GM12878 (cell line): ENCODE measurements at regions not wholly inside any gene's neighbourhood (a gene's known extent, or its start where the extent isn't known, plus 50 kb on each side); places are given as distances from the start of the nearest gene placed in this dataset.

Source experiments
- ATAC-seq: fragments of 200-7000 bp; cut with Tn5 transposase; 3 replicates; pipeline ENCODE4 v1.9.1; 2020; ENCODE audit warnings: mild to moderate bottlenecking, moderate library complexity
- BruUV-seq: library from RNA; stranded (reverse); fragments of 400-500 nt; replicated peaks from 2 replicates; lab custom pipeline; 2021; lab: Mats Ljungman, UMichigan
- CTCF ChIA-PET: fragments of 300-600 bp; sonication (Branson Sonifier 250); formaldehyde crosslinking; extraction: SDS; loops from one replicate; lab custom pipeline; 2021; ENCODE audit warnings: inconsistent platforms; lab: Yijun Ruan, JAX
- POLR2A ChIA-PET: fragments of 350-600 bp; formaldehyde crosslinking; extraction: SDS; loops from one replicate; lab custom pipeline; 2021; ENCODE audit warnings: inconsistent platforms; lab: Charles Lee
- RAD21 ChIA-PET: fragments of 300-600 bp; sonication (Branson Sonifier 250); formaldehyde crosslinking; loops from one replicate; lab custom pipeline; 2023; ENCODE audit warnings: antibody characterized with exemption; ENCODE audit not compliant: unreplicated experiment; lab: Charles Lee
- SMC1A ChIA-PET: fragments of 300-600 bp; sonication (Branson Sonifier 250); formaldehyde crosslinking; loops from one replicate; lab custom pipeline; 2023; ENCODE audit not compliant: unreplicated experiment, uncharacterized antibody; lab: Charles Lee
- DNase-seq: peaks from one replicate; pipeline ENCODE4 v3.0.0-alpha.2; 2011; ENCODE audit warnings: low read depth, low spot score
- FAIRE-seq: peaks from 3 replicates; lab custom pipeline; 2011; peaks lifted over from hg19 to GRCh38; lab: Jason Lieb, UNC
- H2AFZ ChIP-seq: 2 replicates; pipeline ENCODE4 v1.6.0; 2011; ENCODE audit warnings: low read depth, low read length, control low read depth; ENCODE audit not compliant: control insufficient read depth
- H3K27ac ChIP-seq: 2 replicates; pipeline ENCODE4 v1.5.1; 2011; ENCODE audit warnings: control low read depth; ENCODE audit not compliant: control insufficient read depth, insufficient read depth
- H3K27me3 ChIP-seq, 2 experiments: replicated peaks in 1 of 2; 2 replicates each; pipeline versions ENCODE4 v1.6.0 to v1.6.1; 2011; ENCODE audit warnings: low read length in 1 of 2; ENCODE audit not compliant: control insufficient read depth in 2 of 2, insufficient read depth in 2 of 2
- H3K36me3 ChIP-seq, 2 experiments: 2 replicates each; pipeline ENCODE4 v1.5.1; 2011; ENCODE audit warnings: low read length in 1 of 2; ENCODE audit not compliant: control insufficient read depth in 2 of 2, insufficient read depth in 2 of 2
- H3K4me1 ChIP-seq: 2 replicates; pipeline ENCODE4 v1.6.1; 2011; ENCODE audit warnings: mild to moderate bottlenecking, low read length, moderate library complexity, mixed read lengths; ENCODE audit not compliant: control insufficient read depth, insufficient read depth
- H3K4me2 ChIP-seq: 2 replicates; pipeline ENCODE4 v1.6.0; 2011; ENCODE audit warnings: control low read depth; ENCODE audit not compliant: control insufficient read depth, insufficient read depth
- H3K4me3 ChIP-seq: fragments of 200-600 bp; sonication (generic); 2 replicates; pipeline ENCODE4 v1.5.1; 2016
- H3K79me2 ChIP-seq: 2 replicates; pipeline ENCODE4 v1.6.0; 2011; ENCODE audit warnings: low read length; ENCODE audit not compliant: control insufficient read depth, insufficient read depth
- H3K9ac ChIP-seq: 2 replicates; pipeline ENCODE4 v1.8.0; 2011; ENCODE audit warnings: low read length, control low read depth, mixed read lengths; ENCODE audit not compliant: control insufficient read depth, insufficient read depth
- H3K9me3 ChIP-seq: replicated peaks from 3 replicates; pipeline ENCODE4 v1.5.1; 2011; ENCODE audit warnings: mild to moderate bottlenecking, low read length; ENCODE audit not compliant: control insufficient read depth, insufficient read depth
- H4K20me1 ChIP-seq: 2 replicates; pipeline ENCODE4 v1.6.0; 2011; ENCODE audit not compliant: control insufficient read depth, insufficient read depth
- ATF2 ChIP-seq: IDR thresholded peaks from 2 replicates; pipeline ENCODE4 v1.6.1; 2012; ENCODE audit warnings: low read length, inconsistent platforms
- CEBPB ChIP-seq, 2 experiments: fragments of 150-350 bp in 1 of 2; IDR thresholded peaks; 2 replicates each; pipeline ENCODE4 v1.6.1; 2012 to 2014; ENCODE audit warnings: low read depth in 2 of 2, low read length in 2 of 2, borderline replicate concordance in 1 of 2, inconsistent platforms in 1 of 2
- NR2C2 ChIP-seq: IDR thresholded peaks from 2 replicates; pipeline ENCODE4 v1.6.1; 2011; ENCODE audit warnings: borderline replicate concordance, low read depth; ENCODE audit not compliant: control insufficient read depth, insufficient read length
- PAX5 ChIP-seq: IDR thresholded peaks from 2 replicates; pipeline ENCODE4 v1.6.1; 2011; ENCODE audit warnings: low read depth, low read length, borderline replicate concordance
- POU2F2 ChIP-seq: IDR thresholded peaks from 3 replicates; pipeline ENCODE4 v1.6.1; 2011; ENCODE audit warnings: low read depth, mild to moderate bottlenecking, low read length, borderline replicate concordance
- TARDBP ChIP-seq: IDR thresholded peaks from 2 replicates; pipeline ENCODE4 v1.6.1; 2016; ENCODE audit warnings: borderline replicate concordance
- WRNIP1 ChIP-seq: IDR thresholded peaks from 2 replicates; pipeline ENCODE4 v1.6.1; 2011; ENCODE audit warnings: low read depth, low read length, improper control_type of control experiment, borderline replicate concordance
- ZSCAN29 ChIP-seq: fragments of 450-650 bp; IDR thresholded peaks from 2 replicates; pipeline ENCODE4 v1.6.1; 2017; ENCODE audit warnings: mild to moderate bottlenecking, moderate library complexity
- WGBS: methylation state at CpG from one replicate; pipeline ENCODE4 v1.1.6; 2016; ENCODE audit warnings: low lambda C conversion rate; ENCODE audit not compliant: insufficient replicate concordance, insufficient coverage; ENCODE audit errors: missing lambda C conversion rate; 5-methylcytosine and 5-hydroxymethylcytosine counted together
- in situ Hi-C: fragments of 300-500 bp; cut with MboI; formaldehyde crosslinking; loops from 9 replicates; pipeline ENCODE4 v1.14.3; 2018; ENCODE audit warnings: mixed read lengths
- intact Hi-C: fragments of 100-400 bp; cut with micrococcal nuclease; formaldehyde crosslinking; loops from one replicate; pipeline ENCODE4 v1.14.2; 2022; ENCODE audit not compliant: unreplicated experiment
- TF ChIP-seq, protein P1 (sequence below): fragments of 450-650 bp; IDR thresholded peaks from 2 replicates; pipeline ENCODE4 v1.6.1; 2017; ENCODE audit warnings: mild to moderate bottlenecking, low read depth, inconsistent platforms; ENCODE audit not compliant: poor library complexity, severe bottlenecking

- TF ChIP-seq, protein P1, sequence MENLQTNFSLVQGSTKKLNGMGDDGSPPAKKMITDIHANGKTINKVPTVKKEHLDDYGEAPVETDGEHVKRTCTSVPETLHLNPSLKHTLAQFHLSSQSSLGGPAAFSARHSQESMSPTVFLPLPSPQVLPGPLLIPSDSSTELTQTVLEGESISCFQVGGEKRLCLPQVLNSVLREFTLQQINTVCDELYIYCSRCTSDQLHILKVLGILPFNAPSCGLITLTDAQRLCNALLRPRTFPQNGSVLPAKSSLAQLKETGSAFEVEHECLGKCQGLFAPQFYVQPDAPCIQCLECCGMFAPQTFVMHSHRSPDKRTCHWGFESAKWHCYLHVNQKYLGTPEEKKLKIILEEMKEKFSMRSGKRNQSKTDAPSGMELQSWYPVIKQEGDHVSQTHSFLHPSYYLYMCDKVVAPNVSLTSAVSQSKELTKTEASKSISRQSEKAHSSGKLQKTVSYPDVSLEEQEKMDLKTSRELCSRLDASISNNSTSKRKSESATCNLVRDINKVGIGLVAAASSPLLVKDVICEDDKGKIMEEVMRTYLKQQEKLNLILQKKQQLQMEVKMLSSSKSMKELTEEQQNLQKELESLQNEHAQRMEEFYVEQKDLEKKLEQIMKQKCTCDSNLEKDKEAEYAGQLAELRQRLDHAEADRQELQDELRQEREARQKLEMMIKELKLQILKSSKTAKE: no peak
Measured at GRCh38 chr12:82121545-82121944, 236.6 kb downstream of the CCDC59 start (continued).

GRCh38 chr12:82120901-82121300 lies 237.3 kb downstream of the CCDC59 start:
- intact Hi-C loops: no loop called here
- ChIA-PET CTCF (no interaction called here), RAD21 (no interaction called here), SMC1A (no interaction called here)
- in situ Hi-C loops: no loop called here
- H3K4me1 ChIP-seq: no peaks in the 10 kb centered on the region
- H3K4me3 ChIP-seq: no peak overlapping the region
- no peaks in the 10 kb centered on the region for H3K79me2 ChIP-seq
- H3K4me2 ChIP-seq: no peak overlapping the region
- no TSS peak for BruUV-seq
- H3K9ac ChIP-seq: no peak overlapping the region
- 25% methylated on average over 4 of the region's 4 CpGs for WGBS
- no peaks in the 10 kb centered on the region for H4K20me1 ChIP-seq
- FAIRE-seq: no peak
- TF ChIP-seq CEBPB (IDR thresholded peaks at IDR 0.05; ENCODE audit: borderline replicate concordance in 1 of 2, low read depth in 2 of 2, low read length in 2 of 2) (no peak), PAX5 (no peak), WRNIP1 (no peak), ZSCAN29 (no peak), NR2C2 (no peak), ATF2 (no peak), TARDBP (no peak), POU2F2 (no peak)
- TF ChIP-seq, all 136 proteins: peak for 0
- no peak overlapping the region for H3K27ac ChIP-seq
- no peaks in the 10 kb centered on the region for H3K27me3 ChIP-seq
- DNase-seq: no peak
- H3K36me3 ChIP-seq: no peaks in the 10 kb centered on the region
- ATAC-seq: no peak
- POLR2A ChIA-PET: no interaction called here
- H3K9me3 ChIP-seq: no peaks in the 10 kb centered on the region
- no peak overlapping the region for H2AFZ ChIP-seq
